GM18867 (cell line): ENCODE measurements at regions not wholly inside any gene's neighbourhood (a gene's known extent, or its start where the extent isn't known, plus 50 kb on each side); places are given as distances from the start of the nearest gene placed in this dataset.
"Not testable (repeated sequence)": the region's sequence is repeated elsewhere in the genome, so short reads cannot be mapped to it uniquely, and the experiment has no call there.

ENCODE experiments used
- ATAC-seq: cut with Tn5 transposase; IDR thresholded peaks from one replicate; pipeline ENCODE4 v1.9.1; 2021; ENCODE audit warnings: mild to moderate bottlenecking, moderate library complexity; ENCODE audit not compliant: unreplicated experiment

- ATAC-seq: no peak
Measured at GRCh38 chr3:178203650-178204049, 332.6 kb upstream of the KCNMB2 start.

GRCh38 chr3:178205740-178206139, 330.5 kb upstream of the KCNMB2 start:
- no peak for ATAC-seq

GRCh38 chr3:178206521-178206920, 329.7 kb upstream of the KCNMB2 start:
- no peak for ATAC-seq

- ATAC-seq: not testable (repeated sequence)
Measured at GRCh38 chr3:178207161-178207560, 329.1 kb upstream of the KCNMB2 start.

GRCh38 chr3:178207627-178208026, 328.6 kb upstream of the KCNMB2 start:
- not testable (repeated sequence) for ATAC-seq

GRCh38 chr3:178209116-178209515, 327.1 kb upstream of the KCNMB2 start:
- ATAC-seq: not testable (repeated sequence)

GRCh38 chr3:178209618-178210017, 326.6 kb upstream of the KCNMB2 start:
- ATAC-seq: not testable (repeated sequence)

- not testable (repeated sequence) for ATAC-seq
Measured at GRCh38 chr3:178211086-178211485, 325.1 kb upstream of the KCNMB2 start.

- no peak for ATAC-seq
Measured at GRCh38 chr3:178217479-178217878, 318.8 kb upstream of the KCNMB2 start.

- no peak for ATAC-seq
Measured at GRCh38 chr3:178218231-178218630, 318.0 kb upstream of the KCNMB2 start.

GRCh38 chr3:178219661-178220060, 316.6 kb upstream of the KCNMB2 start:
- ATAC-seq: not testable (repeated sequence)

GRCh38 chr3:178223876-178224275, 312.4 kb upstream of the KCNMB2 start:
- ATAC-seq: no peak

GRCh38 chr3:178226094-178226493, 310.1 kb upstream of the KCNMB2 start:
- no peak for ATAC-seq

- no peak for ATAC-seq
Measured at GRCh38 chr3:178231645-178232044, 304.6 kb upstream of the KCNMB2 start.

- no peak for ATAC-seq
Measured at GRCh38 chr3:178233371-178234071, 302.7 kb upstream of the KCNMB2 start.

GRCh38 chr3:178236555-178237277, 299.5 kb upstream of the KCNMB2 start:
- no peak for ATAC-seq

- no peak for ATAC-seq
Measured at GRCh38 chr3:178238179-178238578, 298.1 kb upstream of the KCNMB2 start.

- ATAC-seq: no peak
Measured at GRCh38 chr3:178244733-178245709, 291.2 kb upstream of the KCNMB2 start.

GRCh38 chr3:178246004-178246403, 290.2 kb upstream of the KCNMB2 start:
- ATAC-seq: no peak

GRCh38 chr3:178255315-178255714, 280.9 kb upstream of the KCNMB2 start:
- ATAC-seq: no peak

GRCh38 chr3:178257491-178257890, 278.7 kb upstream of the KCNMB2 start:
- ATAC-seq: no peak
